Activated T-cell treated with anti-CD3 and anti-CD28 coated beads, Interleukin-2, amount 50 U/mL, for 4 hours (primary cell): ENCODE measurements at regions not wholly inside any gene's neighbourhood (a gene's known extent, or its start where the extent isn't known, plus 50 kb on each side); places are given as distances from the start of the nearest gene placed in this dataset.

Experiments used
- ATAC-seq, 2 donors: fragments of 200-7000 bp; cut with Tn5 transposase; one replicate each; pipeline ENCODE4 v1.10.0; 2021
- DNase-seq: peaks from one replicate; pipeline ENCODE4 v3.0.0-alpha.2; 2020
- H3K27me3 Mint-ChIP-seq: one replicate; pipeline ENCODE4 v1.8.0; 2021; ENCODE audit warnings: low read depth, mixed read lengths
- H3K36me3 Mint-ChIP-seq: one replicate; pipeline ENCODE4 v1.8.0; 2022; ENCODE audit warnings: mixed read lengths; ENCODE audit not compliant: insufficient read depth
- H3K4me1 Mint-ChIP-seq: one replicate; pipeline ENCODE4 v1.8.0; 2021; ENCODE audit warnings: low read depth, mixed read lengths
- H3K4me3 Mint-ChIP-seq: one replicate; pipeline ENCODE4 v1.8.0; 2021; ENCODE audit warnings: mild to moderate bottlenecking, moderate library complexity, mixed read lengths
- H3K9me3 Mint-ChIP-seq: one replicate; pipeline ENCODE4 v1.8.0; 2021; ENCODE audit warnings: mixed read lengths

GRCh38 chr4:162705130-162705803 is 461.4 kb downstream of the NAF1 start:
- ATAC-seq, result no peak

GRCh38 chr4:162700815-162701361 is 465.8 kb downstream of the NAF1 start:
- Mint-ChIP-seq H3K36me3 (no peaks in the 10 kb centered on the region), H3K4me1 (no peaks in the 10 kb centered on the region), H3K9me3 (peaks cover 8% of the 10 kb centered on the region), H3K4me3 (no peak overlapping the region), H3K27me3 (no peaks in the 10 kb centered on the region)
- DNase-seq (no peak), ATAC-seq (no peak)

More at GRCh38 chr4:162705130-162705803, 461.4 kb downstream of the NAF1 start:
- Mint-ChIP-seq H3K4me1 (no peaks in the 10 kb centered on the region), H3K9me3 (no peaks in the 10 kb centered on the region), H3K27me3 (no peaks in the 10 kb centered on the region), H3K4me3 (no peak overlapping the region), H3K36me3 (no peaks in the 10 kb centered on the region)
- no peak for DNase-seq

GRCh38 chr4:162700358-162700757 is 466.3 kb downstream of the NAF1 start:
- Mint-ChIP-seq H3K4me3 (no peak overlapping the region), H3K27me3 (no peaks in the 10 kb centered on the region), H3K4me1 (no peaks in the 10 kb centered on the region), H3K9me3 (peaks cover 8% of the 10 kb centered on the region), H3K36me3 (no peaks in the 10 kb centered on the region)
- ATAC-seq (no peak), DNase-seq (no peak)

- Mint-ChIP-seq H3K36me3 (no peaks in the 10 kb centered on the region), H3K9me3 (peaks cover 8% of the 10 kb centered on the region), H3K4me1 (no peaks in the 10 kb centered on the region), H3K27me3 (no peaks in the 10 kb centered on the region), H3K4me3 (no peak overlapping the region)
- DNase-seq (no peak), ATAC-seq (no peak)
These were observed 467.1 kb downstream of the NAF1 start for GRCh38 chr4:162699629-162700028.

GRCh38 chr4:162685410-162685809 is 481.3 kb downstream of the NAF1 start:
- DNase-seq (no peak), ATAC-seq (no peak)
- no peak overlapping the region for H3K4me3 Mint-ChIP-seq
- no peaks in the 10 kb centered on the region for H3K4me1 Mint-ChIP-seq
- no peaks in the 10 kb centered on the region for H3K27me3 Mint-ChIP-seq
- H3K9me3 Mint-ChIP-seq, result no peaks in the 10 kb centered on the region
- H3K36me3 Mint-ChIP-seq, result no peaks in the 10 kb centered on the region

GRCh38 chr4:162684998-162685397 is 481.7 kb downstream of the NAF1 start:
- no peaks in the 10 kb centered on the region for H3K9me3 Mint-ChIP-seq
- H3K4me1 Mint-ChIP-seq, result no peaks in the 10 kb centered on the region
- no peak overlapping the region for H3K4me3 Mint-ChIP-seq
- H3K27me3 Mint-ChIP-seq, result no peaks in the 10 kb centered on the region
- DNase-seq (no peak), ATAC-seq (no peak)
- H3K36me3 Mint-ChIP-seq, result no peaks in the 10 kb centered on the region

GRCh38 chr4:162684371-162684700 is 482.4 kb downstream of the NAF1 start:
- no peak for DNase-seq
- H3K4me1 Mint-ChIP-seq, result no peaks in the 10 kb centered on the region
- ATAC-seq, result no peak
- H3K4me3 Mint-ChIP-seq, result no peak overlapping the region
- peaks cover 3% of the 10 kb centered on the region for H3K9me3 Mint-ChIP-seq
- H3K27me3 Mint-ChIP-seq, result no peaks in the 10 kb centered on the region
- H3K36me3 Mint-ChIP-seq, result no peaks in the 10 kb centered on the region

GRCh38 chr4:162683659-162684370 is 482.9 kb downstream of the NAF1 start:
- H3K36me3 Mint-ChIP-seq, result no peaks in the 10 kb centered on the region

GRCh38 chr4:162682651-162683050 is 484.0 kb downstream of the NAF1 start:
- no peak overlapping the region for H3K4me3 Mint-ChIP-seq
- no peak for ATAC-seq
- no peak for DNase-seq
- no peaks in the 10 kb centered on the region for H3K27me3 Mint-ChIP-seq
- H3K4me1 Mint-ChIP-seq, result no peaks in the 10 kb centered on the region
- no peaks in the 10 kb centered on the region for H3K36me3 Mint-ChIP-seq
- peaks cover 17% of the 10 kb centered on the region for H3K9me3 Mint-ChIP-seq

More at GRCh38 chr4:162683659-162684370, 482.9 kb downstream of the NAF1 start:
- DNase-seq, result no peak
- H3K4me1 Mint-ChIP-seq, result no peaks in the 10 kb centered on the region
- no peak overlapping the region for H3K4me3 Mint-ChIP-seq
- no peaks in the 10 kb centered on the region for H3K27me3 Mint-ChIP-seq
- ATAC-seq, result no peak
- peaks cover 8% of the 10 kb centered on the region for H3K9me3 Mint-ChIP-seq

- H3K36me3 Mint-ChIP-seq, result no peaks in the 10 kb centered on the region
- H3K4me3 Mint-ChIP-seq, result no peak overlapping the region
- no peak for ATAC-seq
- H3K27me3 Mint-ChIP-seq, result no peaks in the 10 kb centered on the region
- no peak for DNase-seq
- peaks cover 22% of the 10 kb centered on the region for H3K9me3 Mint-ChIP-seq
- no peaks in the 10 kb centered on the region for H3K4me1 Mint-ChIP-seq
These were observed 485.5 kb downstream of the NAF1 start for GRCh38 chr4:162681212-162681611.

- Mint-ChIP-seq H3K4me1 (no peaks in the 10 kb centered on the region), H3K4me3 (no peak overlapping the region), H3K36me3 (no peaks in the 10 kb centered on the region), H3K27me3 (no peaks in the 10 kb centered on the region), H3K9me3 (peaks cover 22% of the 10 kb centered on the region)
- DNase-seq (no peak), ATAC-seq (no peak)
These were observed 491.0 kb downstream of the NAF1 start for GRCh38 chr4:162675661-162676060.

- ATAC-seq (no peak), DNase-seq (no peak)
- no peaks in the 10 kb centered on the region for H3K4me1 Mint-ChIP-seq
- H3K9me3 Mint-ChIP-seq, result peaks cover 9% of the 10 kb centered on the region
- H3K36me3 Mint-ChIP-seq, result no peaks in the 10 kb centered on the region
- H3K4me3 Mint-ChIP-seq, result no peak overlapping the region
- no peaks in the 10 kb centered on the region for H3K27me3 Mint-ChIP-seq
These were observed 498.1 kb upstream of the FSTL5 start for GRCh38 chr4:162661913-162662312.

GRCh38 chr4:162659716-162660115 is 495.9 kb upstream of the FSTL5 start:
- no peak overlapping the region for H3K4me3 Mint-ChIP-seq
- H3K4me1 Mint-ChIP-seq, result no peaks in the 10 kb centered on the region
- peaks cover 9% of the 10 kb centered on the region for H3K9me3 Mint-ChIP-seq
- ATAC-seq (no peak), DNase-seq (no peak)
- no peaks in the 10 kb centered on the region for H3K27me3 Mint-ChIP-seq
- H3K36me3 Mint-ChIP-seq, result no peaks in the 10 kb centered on the region

GRCh38 chr4:162657966-162658365 is 494.2 kb upstream of the FSTL5 start:
- ATAC-seq (no peak), DNase-seq (no peak)
- Mint-ChIP-seq H3K4me3 (no peak overlapping the region), H3K4me1 (no peaks in the 10 kb centered on the region), H3K9me3 (peaks cover 11% of the 10 kb centered on the region), H3K36me3 (no peaks in the 10 kb centered on the region), H3K27me3 (no peaks in the 10 kb centered on the region)

GRCh38 chr4:162650166-162650565 is 486.4 kb upstream of the FSTL5 start:
- no peaks in the 10 kb centered on the region for H3K36me3 Mint-ChIP-seq
- no peaks in the 10 kb centered on the region for H3K4me1 Mint-ChIP-seq
- no peaks in the 10 kb centered on the region for H3K27me3 Mint-ChIP-seq
- ATAC-seq (no peak), DNase-seq (no peak)
- H3K9me3 Mint-ChIP-seq, result peaks cover 7% of the 10 kb centered on the region
- no peak overlapping the region for H3K4me3 Mint-ChIP-seq
